ENCODE measurements at regions not wholly inside any gene's neighbourhood (a gene's known extent, or its start where the extent isn't known, plus 50 kb on each side); places are given as distances from the start of the nearest gene placed in this dataset.

GRCh38 chr4:13180701-13181100 is 303.4 kb downstream of the RAB28 start:
- TF ChIP-seq, protein P1, sequence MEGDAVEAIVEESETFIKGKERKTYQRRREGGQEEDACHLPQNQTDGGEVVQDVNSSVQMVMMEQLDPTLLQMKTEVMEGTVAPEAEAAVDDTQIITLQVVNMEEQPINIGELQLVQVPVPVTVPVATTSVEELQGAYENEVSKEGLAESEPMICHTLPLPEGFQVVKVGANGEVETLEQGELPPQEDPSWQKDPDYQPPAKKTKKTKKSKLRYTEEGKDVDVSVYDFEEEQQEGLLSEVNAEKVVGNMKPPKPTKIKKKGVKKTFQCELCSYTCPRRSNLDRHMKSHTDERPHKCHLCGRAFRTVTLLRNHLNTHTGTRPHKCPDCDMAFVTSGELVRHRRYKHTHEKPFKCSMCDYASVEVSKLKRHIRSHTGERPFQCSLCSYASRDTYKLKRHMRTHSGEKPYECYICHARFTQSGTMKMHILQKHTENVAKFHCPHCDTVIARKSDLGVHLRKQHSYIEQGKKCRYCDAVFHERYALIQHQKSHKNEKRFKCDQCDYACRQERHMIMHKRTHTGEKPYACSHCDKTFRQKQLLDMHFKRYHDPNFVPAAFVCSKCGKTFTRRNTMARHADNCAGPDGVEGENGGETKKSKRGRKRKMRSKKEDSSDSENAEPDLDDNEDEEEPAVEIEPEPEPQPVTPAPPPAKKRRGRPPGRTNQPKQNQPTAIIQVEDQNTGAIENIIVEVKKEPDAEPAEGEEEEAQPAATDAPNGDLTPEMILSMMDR (IDR thresholded peaks at IDR 0.05) = no peak
- TF ChIP-seq POLR2A (IDR thresholded peaks at IDR 0.05) = no peak
